ENCODE measurements at regions not wholly inside any gene's neighbourhood (a gene's known extent, or its start where the extent isn't known, plus 50 kb on each side); places are given as distances from the start of the nearest gene placed in this dataset.

DNA sequence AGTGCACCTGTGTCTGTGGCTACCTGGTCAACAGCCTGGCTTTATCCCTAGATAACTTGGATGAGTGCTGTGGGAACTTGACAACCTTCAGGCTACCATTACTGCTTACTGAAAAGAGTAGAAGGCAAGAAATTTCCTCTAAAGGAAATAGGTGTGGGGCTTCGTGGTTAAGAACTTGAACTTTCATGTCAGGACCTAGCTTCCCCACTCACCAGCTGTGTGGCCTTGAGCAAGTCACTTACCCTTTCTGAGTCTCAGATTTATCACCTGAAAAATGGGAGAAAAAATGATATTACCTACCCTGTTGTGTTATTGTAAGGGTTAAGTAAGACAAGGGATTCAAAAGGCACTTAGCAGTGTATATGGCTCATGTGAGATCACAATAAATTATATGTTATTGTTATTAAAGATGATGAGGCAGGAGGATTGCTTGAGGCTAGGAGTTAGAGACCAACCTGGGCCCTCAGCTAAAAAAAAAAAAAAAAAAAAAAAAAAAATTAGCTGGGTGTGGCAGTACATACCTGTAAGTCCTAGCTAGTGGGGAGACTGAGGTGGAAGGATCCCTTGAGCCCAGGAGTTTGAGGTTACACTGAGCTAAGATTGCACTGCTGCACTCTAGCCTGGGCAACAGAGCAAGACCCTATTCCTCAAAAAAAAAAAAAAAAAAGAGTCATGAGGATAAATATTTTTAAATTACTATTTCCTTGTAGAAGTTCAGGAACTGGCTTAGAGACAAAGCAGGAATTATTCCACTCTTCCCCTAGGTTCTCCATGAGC, 97.0 kb upstream of the SPRY4 start:
- no peak overlapping the region for H3K4me3 ChIP-seq (ENCODE audit: low read depth, low read length)
- no peaks in the 10 kb centered on the region for H3K36me3 ChIP-seq
- no peaks in the 10 kb centered on the region for H3K27me3 ChIP-seq (ENCODE audit: insufficient read depth, low read depth, severe bottlenecking)
- H3K27ac ChIP-seq: peak overlapping the region; percentile 73
- no peaks in the 10 kb centered on the region for H3K9me3 ChIP-seq (ENCODE audit: severe bottlenecking)
- DNase-seq: no peak
- TF ChIP-seq, protein P1, sequence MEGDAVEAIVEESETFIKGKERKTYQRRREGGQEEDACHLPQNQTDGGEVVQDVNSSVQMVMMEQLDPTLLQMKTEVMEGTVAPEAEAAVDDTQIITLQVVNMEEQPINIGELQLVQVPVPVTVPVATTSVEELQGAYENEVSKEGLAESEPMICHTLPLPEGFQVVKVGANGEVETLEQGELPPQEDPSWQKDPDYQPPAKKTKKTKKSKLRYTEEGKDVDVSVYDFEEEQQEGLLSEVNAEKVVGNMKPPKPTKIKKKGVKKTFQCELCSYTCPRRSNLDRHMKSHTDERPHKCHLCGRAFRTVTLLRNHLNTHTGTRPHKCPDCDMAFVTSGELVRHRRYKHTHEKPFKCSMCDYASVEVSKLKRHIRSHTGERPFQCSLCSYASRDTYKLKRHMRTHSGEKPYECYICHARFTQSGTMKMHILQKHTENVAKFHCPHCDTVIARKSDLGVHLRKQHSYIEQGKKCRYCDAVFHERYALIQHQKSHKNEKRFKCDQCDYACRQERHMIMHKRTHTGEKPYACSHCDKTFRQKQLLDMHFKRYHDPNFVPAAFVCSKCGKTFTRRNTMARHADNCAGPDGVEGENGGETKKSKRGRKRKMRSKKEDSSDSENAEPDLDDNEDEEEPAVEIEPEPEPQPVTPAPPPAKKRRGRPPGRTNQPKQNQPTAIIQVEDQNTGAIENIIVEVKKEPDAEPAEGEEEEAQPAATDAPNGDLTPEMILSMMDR (IDR thresholded peaks at IDR 0.05; ENCODE audit: low read depth, low read length): no peak

DNA sequence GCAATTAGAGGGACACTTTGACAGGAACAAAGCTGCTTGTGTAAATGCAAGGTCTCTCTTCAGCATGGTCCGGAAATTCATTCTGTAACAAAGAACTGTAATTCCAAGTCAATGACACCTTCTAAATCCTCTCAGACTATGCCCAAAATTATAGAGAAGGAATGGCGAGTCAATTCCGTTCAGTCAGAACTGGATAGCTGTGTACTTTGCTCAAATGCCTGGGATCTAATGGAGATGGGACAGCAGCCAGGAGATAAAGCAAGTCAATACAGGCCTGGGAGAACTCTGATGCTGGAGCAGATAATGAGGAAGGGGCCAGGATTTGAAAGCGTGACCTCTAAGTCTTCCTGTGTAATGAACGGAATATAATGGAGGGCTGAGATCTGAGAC, 96.4 kb upstream of the SPRY4 start:
- TF ChIP-seq, protein P1 (IDR thresholded peaks at IDR 0.05; ENCODE audit: low read depth, low read length): no peak
- peak overlapping the region; percentile 73 for H3K27ac ChIP-seq
- H3K36me3 ChIP-seq: no peaks in the 10 kb centered on the region
- H3K9me3 ChIP-seq (ENCODE audit: severe bottlenecking): no peaks in the 10 kb centered on the region
- DNase-seq: no peak
- no peak overlapping the region for H3K4me3 ChIP-seq (ENCODE audit: low read depth, low read length)
- H3K27me3 ChIP-seq (ENCODE audit: insufficient read depth, low read depth, severe bottlenecking): no peaks in the 10 kb centered on the region

DNA sequence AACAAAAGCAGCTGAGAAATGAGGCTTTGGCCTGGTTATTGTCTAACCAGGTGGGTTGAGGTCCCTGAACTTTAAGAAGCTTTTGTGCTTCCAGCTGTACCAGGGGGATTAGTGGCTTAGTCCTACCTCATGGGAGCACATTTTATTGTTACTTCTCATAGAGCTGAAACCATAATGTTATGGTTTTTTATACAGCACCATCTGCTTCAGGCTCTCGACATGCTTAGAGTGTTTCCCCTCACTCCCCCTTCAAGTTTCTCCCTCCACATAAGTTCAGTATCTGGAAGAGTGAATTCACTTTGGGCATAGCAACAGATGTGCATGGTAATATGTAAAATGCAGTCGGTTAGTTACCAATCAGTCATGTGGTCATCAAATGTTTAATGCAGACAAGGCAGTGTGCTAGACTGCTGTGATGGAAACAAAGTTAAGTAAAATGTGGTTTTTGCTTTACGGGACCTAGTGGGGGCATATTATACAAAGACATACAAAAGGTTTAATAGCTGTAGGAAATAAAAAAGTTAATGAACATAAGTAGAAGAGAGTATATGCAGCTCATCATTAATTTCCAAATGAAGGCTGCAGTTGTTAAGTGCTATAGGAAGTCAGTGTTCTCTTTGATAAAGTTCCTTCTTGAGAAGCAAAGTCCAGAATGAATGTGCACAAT, 95.9 kb upstream of the SPRY4 start:
- Histone ChIP-seq H3K9me3 (ENCODE audit: severe bottlenecking) (no peaks in the 10 kb centered on the region), H3K36me3 (no peaks in the 10 kb centered on the region), H3K27me3 (ENCODE audit: insufficient read depth, low read depth, severe bottlenecking) (no peaks in the 10 kb centered on the region), H3K27ac (peak overlapping the region; percentile 73), H3K4me3 (ENCODE audit: low read depth, low read length) (no peak overlapping the region)
- TF ChIP-seq, protein P1 (IDR thresholded peaks at IDR 0.05; ENCODE audit: low read depth, low read length): no peak
- peak; percentile 78 for DNase-seq

DNA sequence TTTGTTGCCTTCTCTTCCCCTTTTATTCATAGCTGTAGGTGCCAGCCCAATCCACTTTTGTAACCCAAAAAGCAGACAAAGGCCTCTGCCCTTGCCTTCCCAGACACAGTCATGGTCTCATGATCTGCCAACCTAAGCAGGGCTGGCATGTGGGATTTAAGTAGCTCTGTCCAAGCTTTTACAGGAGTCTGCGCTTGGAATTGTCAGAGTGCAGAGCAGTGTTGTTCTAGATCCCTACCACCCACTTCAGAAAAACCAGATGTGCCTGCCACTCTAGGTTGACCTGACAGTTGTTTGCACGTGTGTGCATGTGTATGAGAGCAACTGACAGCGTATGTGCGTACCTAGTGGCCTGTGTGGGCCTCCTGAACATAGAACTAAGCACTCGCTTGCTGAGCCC, 87.8 kb upstream of the SPRY4 start:
- TF ChIP-seq, protein P1 (IDR thresholded peaks at IDR 0.05; ENCODE audit: low read depth, low read length): no peak
- no peak for DNase-seq
- H3K4me3 ChIP-seq (ENCODE audit: low read depth, low read length): no peak overlapping the region

DNA sequence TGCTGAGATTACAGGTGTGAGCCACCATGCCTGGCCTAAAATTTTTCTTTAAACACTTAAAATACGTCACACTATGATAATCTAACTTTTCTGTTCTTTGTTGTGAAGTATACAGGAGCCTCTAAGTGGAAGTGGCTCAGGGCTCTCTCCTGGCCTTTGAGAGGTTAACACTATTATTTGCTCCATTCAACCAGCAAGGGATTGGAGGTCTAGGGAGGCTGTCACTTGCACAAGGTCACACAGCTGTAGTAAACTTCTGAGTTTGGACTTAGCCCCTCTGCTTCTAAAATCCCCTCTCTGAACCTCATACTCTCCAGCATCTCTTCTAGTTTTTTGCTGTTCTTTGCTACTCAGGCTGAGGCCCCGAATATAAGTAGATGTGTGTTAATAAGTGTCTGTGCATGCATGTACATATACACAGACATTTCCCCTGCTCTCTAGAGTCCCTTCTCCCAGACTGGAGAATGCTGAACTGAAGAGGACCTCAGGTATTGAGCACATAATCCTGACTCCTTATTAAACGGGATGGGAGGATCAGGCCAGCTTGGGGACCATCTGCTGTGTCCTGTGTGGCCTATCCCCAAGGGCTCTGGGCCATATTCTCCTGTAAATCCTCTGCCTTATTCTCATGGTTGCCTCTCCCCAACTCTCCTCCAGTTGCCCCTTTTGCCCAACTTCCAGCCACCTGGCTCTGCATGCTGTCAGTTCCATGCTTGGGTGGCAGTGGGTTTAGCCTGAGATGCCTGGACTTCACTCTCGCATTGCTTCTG, 87.0 kb upstream of the SPRY4 start:
- Histone ChIP-seq H3K27me3 (ENCODE audit: insufficient read depth, low read depth, severe bottlenecking) (no peaks in the 10 kb centered on the region), H3K36me3 (no peaks in the 10 kb centered on the region), H3K27ac (peak overlapping the region; percentile 91), H3K4me3 (ENCODE audit: low read depth, low read length) (peak overlapping the region; percentile 1; the same call in 1 of the 2 replicates), H3K9me3 (ENCODE audit: severe bottlenecking) (peaks cover 5% of the 10 kb centered on the region)
- TF ChIP-seq, protein P1 (IDR thresholded peaks at IDR 0.05; ENCODE audit: low read depth, low read length): no peak
- peak; percentile 90 for DNase-seq

More for the DNA sequence above, 87.8 kb upstream of the SPRY4 start:
- peaks cover 5% of the 10 kb centered on the region for H3K9me3 ChIP-seq (ENCODE audit: severe bottlenecking)
- no peaks in the 10 kb centered on the region for H3K36me3 ChIP-seq
- peak overlapping the region; percentile 91 for H3K27ac ChIP-seq
- no peaks in the 10 kb centered on the region for H3K27me3 ChIP-seq (ENCODE audit: insufficient read depth, low read depth, severe bottlenecking)
